ENCODE measurements at regions not wholly inside any gene's neighbourhood (a gene's known extent, or its start where the extent isn't known, plus 50 kb on each side); places are given as distances from the start of the nearest gene placed in this dataset.
"Not testable (repeated sequence)": the region's sequence is repeated elsewhere in the genome, so short reads cannot be mapped to it uniquely, and the experiment has no call there.

DNA sequence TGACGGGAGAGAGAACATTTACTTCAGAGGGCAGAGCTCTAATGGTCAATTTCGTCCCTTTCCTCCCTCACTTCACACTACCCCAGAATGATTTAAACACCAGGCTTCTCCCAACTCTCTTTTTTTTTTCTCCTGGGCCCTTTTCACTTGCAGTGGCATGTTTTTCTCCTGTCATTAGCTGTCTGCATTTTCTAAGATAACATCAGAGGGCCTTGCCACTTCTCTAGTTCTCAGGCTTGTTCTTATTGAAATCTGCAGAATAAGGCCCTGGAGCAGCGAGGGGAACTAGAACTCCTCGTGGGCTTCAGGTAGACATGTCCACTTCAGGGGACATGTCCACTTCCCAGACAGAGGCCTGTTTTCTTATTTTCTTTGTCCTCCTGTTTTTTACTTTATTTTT lies 514.4 kb upstream of the TBL1XR1 start:
- DNase-seq (ENCODE audit: low spot score): no peak

DNA sequence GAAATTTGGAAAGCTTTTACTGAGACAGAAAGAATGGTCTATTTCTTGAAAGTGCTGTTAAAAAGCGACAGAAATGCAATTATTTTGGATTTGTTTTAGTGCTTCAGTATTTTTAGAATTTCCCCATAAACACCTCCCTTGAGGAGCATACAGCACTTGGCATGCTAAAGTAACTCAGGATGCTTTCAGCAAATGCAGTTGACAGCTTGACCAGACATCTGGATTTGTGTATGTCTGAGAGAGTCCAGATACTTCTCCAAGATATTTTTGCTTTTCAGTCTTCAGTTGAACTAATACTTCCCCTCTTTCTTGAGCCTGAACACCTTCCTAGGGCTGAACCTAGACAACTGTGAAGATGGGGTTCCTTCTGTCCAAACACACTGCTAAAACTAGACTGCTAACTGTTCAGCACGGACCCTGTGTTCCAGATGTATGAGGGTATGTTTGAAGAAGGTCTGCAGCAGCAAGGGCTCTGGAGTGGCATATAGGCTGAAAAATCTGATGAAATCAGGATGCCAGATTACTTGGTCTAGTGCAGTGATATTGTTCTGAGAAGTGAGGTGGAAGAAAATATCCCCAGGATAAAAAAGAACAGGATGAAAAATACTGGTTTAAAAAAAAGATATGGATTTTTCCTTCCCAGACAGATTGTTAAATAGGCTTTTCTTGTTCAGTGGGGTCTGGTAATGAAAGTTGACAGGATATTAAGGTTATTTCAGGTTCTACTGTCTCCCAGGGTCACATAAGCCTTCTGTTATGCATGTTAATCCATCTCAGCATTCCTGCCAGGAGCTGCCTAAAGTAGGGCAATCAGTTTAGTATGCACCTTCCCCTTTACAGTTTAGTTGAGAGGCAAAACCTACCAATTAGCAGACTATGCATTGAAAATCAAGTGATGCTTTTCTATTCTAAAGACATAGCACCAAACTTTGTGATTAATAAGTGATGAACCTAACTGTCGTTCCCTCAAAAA lies 516.9 kb upstream of the TBL1XR1 start:
- DNase-seq (ENCODE audit: low spot score): no peak

DNA sequence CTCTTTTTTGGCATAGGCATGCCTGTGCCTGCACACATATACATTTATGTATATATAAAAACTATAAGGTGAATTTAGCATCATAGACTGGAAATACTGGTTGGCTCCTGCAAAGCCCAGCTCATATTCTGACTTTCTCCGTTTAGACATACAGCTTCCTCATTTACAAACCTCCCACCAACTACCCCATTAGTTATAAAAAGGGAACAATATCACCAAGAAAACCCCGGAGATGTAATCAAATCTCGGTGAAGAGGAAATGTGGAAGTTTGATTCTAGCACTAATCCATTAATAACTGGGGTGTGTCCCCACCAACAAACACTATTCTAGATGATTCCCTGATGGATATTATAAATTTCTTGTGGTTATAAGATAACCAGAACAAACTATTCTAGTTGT lies 517.7 kb upstream of the TBL1XR1 start:
- no peak for DNase-seq (ENCODE audit: low spot score)

DNA sequence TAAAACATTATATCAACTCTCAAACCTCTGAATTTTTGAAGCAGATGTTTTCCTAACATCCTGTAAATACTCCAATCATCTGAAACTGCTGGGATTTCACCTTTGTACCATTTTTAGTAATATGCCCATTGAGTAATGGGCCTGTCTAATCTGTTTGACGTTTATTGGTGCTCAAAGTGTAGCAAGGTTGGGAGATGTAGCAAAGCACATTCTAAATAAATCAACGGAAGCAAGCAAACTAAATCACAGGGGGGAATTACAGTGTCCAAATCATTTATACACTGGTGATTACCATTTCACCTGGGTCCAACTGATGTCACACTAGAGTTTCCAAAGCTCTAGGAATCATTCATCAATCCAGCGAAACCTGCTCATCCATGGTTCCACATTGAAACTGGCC lies 518.7 kb upstream of the TBL1XR1 start:
- DNase-seq (ENCODE audit: low spot score): no peak

DNA sequence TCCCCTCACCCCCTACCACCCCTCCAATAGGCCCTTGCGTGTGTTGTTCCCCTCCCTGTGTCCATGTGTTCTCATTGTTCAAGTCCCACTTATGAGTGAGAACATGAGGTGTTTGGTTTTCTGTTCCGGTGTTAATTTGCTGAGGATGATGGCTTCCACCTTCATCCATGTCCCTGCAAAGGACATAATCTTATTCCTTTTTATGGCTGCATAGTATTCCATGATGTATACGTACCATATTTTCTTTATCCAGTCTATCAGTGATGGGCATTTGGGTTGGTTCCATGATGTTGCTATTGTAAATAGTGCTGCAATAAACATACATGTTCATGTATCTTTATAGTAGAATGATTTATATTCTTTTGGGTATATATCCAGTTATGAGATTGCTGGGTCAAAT lies 523.6 kb upstream of the TBL1XR1 start:
- DNase-seq (ENCODE audit: low spot score): not testable (repeated sequence)

DNA sequence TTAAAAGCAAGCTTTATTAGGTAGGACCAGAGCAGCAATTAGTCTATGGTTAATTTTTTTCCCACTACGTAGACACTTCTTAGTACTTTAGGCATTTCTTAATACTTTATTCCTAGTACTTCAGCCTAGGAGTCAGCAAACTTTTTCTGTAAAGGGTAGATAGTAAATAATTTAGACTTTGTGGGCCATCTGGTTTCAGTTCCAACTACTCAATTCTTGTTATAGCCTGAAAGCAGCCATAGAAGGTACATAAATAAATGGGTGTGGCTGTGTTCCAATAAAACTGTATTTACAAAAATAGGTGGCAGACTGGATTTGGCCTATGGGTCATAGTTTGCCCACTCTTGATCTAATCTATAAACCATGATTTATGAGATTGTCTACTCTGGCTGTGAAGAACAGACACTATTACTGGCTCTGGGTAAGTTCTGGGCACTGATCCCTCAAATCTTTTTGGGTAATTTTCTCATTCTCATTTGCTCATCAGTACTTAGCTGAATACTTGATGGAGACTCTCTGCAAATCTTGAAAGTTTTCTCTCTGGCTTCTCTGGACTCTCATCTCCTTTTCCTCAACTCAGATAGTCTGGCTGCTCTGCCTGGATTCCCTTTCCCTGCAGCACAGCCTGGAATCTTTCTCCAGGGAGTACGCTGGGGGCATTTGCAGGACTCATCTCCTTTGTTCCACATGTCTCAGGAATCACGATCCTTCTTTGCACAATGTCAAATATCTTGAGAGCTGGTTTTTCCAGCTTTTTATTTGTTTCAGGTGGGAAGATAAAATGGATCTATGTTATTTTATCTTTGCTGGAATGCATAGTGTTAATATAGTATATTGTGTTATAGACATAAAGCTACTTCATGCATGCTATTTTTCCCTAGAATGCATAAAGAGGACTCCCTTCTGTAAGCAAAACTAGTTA lies 524.8 kb upstream of the TBL1XR1 start:
- DNase-seq (ENCODE audit: low spot score): no peak

DNA sequence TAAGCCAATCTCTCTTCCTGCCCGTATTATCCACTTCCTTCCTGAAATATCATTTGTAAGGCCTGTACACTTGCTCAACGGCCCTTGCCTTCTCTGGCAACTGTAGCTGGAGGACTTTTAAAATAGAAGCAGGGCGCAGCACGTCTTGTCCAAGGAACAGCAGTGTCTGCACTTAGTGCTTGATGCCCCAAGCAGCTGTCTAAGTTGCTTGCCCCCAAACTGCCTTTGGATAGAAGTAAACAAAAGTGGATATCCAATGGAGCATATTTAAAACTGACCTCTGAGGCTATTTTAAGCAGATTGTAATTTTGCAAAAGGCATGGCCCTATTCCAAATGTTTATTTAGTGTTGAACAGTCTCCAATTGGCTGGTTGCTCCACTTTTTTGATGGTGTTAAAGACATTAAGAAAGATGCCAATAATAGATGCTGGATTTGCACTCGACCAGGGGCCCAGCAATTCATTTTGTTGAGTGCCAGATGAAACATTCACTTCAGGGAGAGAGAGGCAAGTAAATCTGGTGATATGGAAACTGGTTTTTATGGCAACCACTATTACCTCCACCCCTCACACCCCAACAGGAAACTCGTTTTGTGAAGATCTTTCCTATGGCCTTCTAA lies 526.8 kb upstream of the TBL1XR1 start:
- peak; percentile 10 for DNase-seq (ENCODE audit: low spot score)

DNA sequence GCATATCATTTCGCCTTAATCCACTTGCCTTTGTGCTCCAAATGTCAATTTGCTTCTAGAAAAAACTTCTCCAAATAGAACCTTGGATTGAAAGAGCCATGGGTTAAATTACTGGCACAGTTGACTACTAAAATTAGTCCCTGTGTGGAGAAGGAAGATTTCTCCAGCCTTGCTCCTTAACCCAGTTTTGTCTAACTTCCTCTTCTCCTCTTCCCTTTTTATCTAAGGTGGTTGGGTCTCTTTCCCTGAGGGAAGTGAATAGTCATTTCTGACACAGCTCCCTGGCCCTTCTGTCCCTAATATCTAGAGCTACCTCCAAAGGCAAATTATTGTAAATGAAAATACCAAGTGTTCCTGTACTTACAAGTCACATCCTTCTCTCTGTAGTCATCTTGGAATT lies 527.9 kb upstream of the TBL1XR1 start:
- no peak for DNase-seq (ENCODE audit: low spot score)

DNA sequence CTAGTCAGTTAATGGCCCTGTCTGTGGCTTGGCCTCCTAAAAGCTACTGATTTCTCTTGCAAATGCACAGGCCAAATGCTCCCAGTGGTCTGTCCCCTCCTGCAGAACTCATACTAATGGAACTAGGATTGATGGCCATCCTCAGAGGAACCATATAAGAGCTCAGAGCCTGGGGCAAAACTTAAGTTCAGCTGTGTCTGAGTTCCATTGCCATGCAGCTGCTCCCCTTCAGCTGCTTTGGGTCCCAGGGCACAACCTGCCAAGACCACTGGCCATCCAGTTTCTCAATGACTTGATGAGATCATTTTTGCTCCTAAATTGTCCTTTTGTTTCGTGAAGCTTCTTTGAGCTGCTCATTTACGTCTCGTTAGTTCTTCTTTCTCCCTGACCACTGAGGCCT lies 529.5 kb upstream of the TBL1XR1 start:
- no peak for DNase-seq (ENCODE audit: low spot score)

DNA sequence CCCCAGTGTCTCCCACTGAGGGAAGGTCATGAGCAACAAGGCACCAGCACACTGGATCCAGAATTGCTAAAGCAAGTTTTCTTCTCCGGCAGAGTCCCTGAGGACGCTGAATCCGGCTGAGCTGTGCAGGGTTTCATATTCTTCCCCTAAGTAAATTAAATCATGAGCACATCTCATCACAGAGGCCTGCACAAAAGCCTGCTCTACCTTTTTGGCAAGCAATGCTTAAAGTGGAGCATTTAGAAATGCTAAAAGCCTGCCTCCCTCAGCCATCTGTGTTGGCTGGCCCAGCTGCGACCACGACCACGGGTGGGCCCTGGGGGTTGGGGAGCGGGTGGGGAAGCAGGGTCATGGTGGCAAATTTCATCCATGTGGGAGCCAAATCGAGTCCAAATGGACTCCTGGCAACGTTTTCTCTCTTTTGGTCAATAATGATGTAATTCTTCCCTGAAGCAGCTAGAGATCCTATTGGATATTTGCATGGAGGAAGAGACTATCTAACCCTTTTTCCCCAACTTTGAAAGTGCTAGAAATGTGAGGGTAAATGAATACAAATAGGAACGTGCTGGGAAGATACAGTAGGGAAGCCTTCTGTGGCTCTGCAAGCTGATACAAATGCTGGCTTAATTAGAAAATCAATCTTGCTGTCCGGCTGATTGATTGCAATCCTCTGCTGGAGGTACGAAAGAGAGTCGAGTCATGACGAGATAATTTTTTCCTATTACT lies 532.8 kb upstream of the TBL1XR1 start:
- DNase-seq (ENCODE audit: low spot score): no peak

DNA sequence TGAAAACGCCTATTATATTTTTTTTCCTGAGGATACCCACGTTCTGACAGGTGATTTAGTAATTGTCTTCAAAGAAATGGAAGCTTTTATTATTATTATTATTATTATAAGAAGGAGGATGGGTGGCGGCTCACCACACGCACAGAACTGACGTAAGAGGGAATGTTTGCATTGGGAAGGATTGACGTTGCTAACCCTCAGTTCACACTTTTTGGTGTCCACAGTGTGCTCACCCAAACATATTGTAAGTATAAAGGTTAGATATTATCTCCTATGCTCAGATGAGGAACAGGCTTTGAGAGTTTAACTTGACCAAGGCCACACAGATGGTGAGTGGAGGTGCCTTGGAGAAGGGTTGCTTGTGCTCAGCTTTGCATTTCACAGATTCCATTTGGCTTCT lies 533.5 kb upstream of the TBL1XR1 start:
- DNase-seq (ENCODE audit: low spot score): no peak

DNA sequence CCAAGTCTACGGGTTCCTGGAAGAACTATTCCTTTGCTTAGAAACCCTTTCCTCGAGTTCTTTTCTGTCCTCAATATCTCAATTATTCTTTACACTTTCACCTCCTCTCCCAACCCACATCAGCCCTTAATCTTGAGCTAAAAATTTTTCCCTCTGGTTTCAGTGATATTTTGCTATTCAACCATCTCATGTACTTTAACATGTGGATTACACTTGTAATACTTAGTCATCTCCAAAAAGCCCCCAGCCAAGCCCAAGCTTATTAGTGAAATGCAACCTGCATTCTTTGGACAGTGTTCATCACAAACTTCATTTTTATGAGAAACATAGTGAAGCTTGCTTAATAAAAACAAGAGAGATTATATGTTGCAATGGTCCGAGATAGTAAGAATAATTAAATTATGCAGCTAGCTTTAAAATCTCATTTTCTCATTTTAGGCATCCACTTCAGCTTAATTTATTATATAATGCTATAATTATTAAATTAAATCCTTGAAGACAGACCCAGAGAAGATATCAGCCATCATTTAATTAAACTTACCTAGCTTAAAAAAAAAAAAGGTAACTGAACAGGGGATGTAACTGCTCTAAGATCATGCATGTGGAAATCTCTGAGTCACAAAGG lies 534.5 kb upstream of the TBL1XR1 start:
- no peak for DNase-seq (ENCODE audit: low spot score)

DNA sequence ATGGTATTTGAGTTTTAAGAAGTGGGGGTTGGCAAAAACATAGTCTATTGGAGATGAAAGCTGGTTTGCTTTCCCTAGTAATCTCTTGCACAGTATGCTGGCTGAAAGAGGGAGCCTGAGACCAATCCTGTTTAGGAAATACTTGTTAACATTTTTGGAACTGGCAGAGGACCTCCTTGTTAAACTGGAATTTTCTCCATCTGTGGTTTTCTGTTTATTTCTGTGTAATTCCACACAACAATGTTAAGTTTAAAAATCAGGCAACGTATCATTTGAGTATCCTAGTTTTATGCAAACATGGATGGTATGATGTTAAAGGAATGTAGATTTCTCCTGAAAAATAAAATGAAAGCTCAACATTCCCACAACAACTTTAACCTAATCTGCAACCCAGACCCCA lies 536.0 kb upstream of the TBL1XR1 start:
- DNase-seq (ENCODE audit: low spot score): no peak

DNA sequence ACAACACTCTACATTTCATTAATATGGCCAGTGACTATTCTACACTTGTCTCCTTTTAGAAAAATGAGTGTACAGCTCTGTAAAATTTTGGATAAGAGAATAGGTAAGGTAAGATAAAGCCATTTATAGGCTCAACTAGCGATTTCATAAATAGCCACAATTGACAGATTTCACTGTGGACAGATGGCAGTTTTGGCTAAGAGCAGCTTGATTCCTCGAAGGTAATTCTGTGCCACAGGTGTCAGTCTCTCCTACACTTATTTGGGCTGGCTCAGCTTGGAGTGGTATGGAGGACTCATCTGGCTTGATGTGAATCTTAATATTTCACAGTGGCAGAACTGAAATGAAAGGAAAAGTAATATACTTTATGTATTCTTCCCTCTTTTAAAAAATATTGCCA lies 536.7 kb upstream of the TBL1XR1 start:
- no peak for DNase-seq (ENCODE audit: low spot score)

DNA sequence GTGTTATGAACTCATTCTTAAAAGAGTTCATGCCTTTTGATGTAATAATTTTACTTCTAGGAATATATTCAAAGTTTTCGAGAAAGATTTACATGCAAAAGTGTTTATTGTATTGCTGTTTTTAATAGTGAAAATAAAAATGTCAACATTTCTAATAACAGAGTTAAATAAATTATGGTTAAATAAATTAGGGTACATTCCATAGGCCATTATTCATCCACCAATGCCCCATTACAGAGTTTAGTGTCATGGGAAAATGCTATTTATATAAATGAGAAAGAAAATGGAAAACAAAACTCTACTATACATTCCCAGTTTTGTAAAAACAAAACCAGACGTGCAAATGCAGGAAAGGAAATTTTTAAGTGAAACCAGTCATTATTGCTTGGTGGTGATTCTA lies 538.1 kb upstream of the TBL1XR1 start:
- DNase-seq (ENCODE audit: low spot score): no peak

DNA sequence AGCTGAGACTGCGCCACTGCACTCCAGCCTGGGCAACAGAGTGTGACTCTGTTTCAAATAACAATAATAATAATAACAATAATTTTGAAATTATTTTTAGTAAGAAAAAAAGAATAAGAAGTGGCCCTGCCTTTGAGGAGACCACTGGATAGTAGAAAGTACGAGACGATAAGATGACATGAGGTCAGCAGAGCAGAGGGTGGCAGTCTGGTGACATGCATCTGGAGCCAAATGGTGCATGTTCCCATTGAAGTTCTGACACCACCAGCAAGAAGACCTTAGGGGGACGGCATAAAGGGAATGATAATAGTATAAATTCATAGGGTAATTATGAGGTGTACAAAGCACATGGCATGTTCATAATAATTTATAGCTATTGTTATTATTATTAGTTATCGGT lies 542.2 kb upstream of the TBL1XR1 start:
- DNase-seq (ENCODE audit: low spot score): no peak

DNA sequence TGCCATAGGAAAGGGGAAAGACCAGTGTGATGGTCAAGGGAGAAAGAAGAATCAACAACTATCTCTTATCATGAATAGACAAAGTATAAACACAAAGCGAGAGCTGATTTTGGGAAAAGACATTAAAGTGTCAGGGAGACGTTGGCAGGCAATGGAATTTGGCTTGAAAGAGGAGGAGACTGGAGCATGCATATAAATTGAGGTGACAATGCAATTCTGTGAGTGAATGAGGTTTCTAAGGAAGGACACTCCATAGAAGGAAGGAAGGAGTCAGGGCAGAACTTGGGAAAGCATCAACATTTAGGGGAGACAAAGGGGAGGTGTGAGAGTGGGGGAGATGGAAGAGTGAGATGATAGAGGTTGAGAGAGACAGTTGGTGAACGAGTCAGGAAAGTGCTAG lies 543.0 kb upstream of the TBL1XR1 start:
- no peak for DNase-seq (ENCODE audit: low spot score)

DNA sequence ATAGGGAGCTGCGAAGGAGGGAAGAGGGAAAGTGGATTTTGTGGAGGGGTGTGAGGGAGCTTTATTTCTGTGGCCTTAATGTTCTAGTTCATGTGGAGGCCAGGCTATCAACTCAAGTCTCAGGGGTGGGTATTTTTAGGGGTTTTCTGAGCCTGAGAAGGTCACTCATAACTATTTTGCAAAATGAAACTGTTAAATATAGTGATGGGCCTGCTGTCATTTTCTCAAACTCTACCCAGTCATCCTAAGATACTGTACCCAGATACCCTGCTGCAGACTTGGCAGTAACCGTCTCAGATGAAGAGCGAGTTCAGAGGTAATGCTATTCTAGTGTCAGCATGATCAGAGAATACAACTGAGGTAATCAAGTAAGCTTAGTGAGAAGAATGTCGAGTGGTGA lies 545.0 kb upstream of the TBL1XR1 start:
- no peak for DNase-seq (ENCODE audit: low spot score)

DNA sequence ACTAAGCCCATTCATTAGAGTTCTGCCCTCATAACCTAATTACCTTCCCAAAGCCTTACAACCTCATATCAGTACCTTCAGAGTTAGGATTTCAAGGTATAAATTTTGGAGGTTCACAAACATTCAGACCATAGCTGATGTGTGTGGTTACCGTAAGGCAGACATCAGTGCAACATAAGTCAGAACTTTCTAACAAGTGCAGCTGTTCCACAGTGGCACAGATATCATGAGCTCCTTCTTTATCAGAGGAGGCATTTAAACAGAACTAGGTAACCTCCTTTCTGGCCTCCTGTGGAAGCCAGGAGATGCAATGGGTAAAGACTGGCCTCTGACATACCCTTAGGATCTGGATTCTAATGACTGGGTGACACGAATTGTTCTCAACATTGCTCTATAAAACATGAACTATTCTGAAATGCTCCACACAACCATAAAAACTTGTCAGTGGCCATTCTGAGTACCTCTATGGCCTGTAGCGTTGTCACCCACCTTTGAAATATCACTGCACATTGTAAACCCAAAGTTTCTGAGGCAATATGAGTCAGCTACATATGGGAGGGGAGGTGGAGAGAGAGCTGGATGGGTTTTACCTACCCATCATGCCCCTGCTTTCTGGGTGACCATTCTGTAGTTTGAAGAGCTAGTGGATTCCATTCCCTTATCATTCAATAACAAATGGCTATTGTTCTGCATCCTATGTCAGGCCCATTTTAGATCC lies 546.0 kb upstream of the TBL1XR1 start:
- no peak for DNase-seq (ENCODE audit: low spot score)

DNA sequence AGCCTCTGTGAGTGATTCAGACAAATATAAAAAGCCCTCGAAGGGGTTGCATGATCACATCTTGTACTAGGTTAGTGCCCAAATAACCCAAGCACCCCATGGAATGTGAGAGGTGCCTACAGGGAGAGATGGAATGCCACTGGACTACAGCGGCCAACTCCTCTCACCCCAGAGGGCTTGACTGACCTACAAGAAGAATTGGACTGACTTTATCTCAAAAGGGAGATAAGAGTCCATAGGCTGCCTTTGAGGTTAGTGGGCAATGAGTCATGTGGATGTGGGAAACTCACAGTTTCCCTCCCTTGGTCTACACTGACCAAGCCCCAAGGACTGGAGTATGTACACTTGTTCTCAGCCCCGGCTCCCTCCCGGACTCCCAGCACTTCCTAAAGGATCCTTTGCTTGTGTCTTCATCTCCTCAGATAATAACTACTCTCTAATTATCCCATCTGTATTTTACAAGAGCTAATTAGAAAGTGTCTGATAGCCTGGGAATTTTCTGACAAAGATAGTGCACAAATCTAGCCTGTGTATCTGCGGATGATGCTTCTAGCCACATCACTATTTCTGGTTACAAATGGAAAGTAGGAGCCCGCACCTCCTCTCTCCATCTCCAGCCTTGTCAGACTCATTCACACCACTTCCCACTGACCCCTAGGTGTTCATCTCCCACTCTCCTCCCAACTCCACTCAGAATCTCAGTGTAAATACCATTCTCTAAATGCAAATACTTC lies 547.8 kb upstream of the TBL1XR1 start:
- no peak for DNase-seq (ENCODE audit: low spot score)
